HCEC 1CT (cell line): ENCODE measurements at regions not wholly inside any gene's neighbourhood (a gene's known extent, or its start where the extent isn't known, plus 50 kb on each side); places are given as distances from the start of the nearest gene placed in this dataset.

Experiments
- DNase-seq: peaks from one replicate; pipeline ENCODE4 v3.0.0-alpha.2; 2017

- DNase-seq: no peak
Observed at GRCh38 chr4:166366012-166366411, 493.0 kb downstream of the TLL1 start.

- DNase-seq: no peak
Observed at GRCh38 chr4:166377578-166377977, 504.5 kb downstream of the TLL1 start.

- no peak for DNase-seq
Observed at GRCh38 chr4:166386491-166387360, 513.7 kb downstream of the TLL1 start.

DNA sequence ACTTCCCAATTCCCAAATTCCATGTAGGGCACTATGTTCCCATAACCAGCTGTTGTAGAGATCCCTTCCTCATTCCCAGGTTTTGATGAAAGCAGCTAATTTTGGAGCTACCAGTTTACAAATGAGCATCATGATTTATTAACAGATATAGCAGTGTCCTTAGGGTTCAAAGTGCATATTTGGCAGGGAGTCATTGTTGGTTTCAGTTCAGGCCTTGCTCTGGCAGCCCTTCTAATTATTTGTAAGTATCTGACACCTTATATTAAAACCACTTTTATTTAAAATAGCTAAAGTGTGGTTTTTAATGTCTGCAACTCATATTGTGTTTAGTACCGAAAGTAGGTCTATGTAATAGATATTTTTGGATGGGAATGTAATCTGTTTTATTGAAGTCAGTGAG is 518.5 kb downstream of the TLL1 start:
- no peak for DNase-seq

DNA sequence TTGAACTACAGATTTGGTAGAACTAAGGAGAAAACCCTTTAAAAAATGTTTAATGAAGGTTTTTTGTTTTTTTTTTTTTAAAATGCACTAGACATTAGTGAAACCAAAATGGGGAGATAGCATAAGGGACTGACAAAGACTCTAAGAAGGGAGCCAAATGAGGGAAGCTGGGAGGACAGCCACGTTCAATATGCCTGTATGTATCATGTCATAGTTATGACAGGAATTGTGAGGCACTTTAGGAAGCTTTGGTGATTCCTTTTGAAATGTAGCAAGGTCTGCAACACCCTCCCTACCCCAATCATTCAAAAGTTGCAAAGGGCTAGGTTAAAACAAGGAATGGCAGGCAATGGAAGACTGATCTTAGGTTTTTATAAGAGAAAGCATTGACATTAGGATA is 526.0 kb downstream of the TLL1 start:
- DNase-seq: no peak

GRCh38 chr4:166400270-166400894 is 527.3 kb downstream of the TLL1 start:
- no peak for DNase-seq

DNA sequence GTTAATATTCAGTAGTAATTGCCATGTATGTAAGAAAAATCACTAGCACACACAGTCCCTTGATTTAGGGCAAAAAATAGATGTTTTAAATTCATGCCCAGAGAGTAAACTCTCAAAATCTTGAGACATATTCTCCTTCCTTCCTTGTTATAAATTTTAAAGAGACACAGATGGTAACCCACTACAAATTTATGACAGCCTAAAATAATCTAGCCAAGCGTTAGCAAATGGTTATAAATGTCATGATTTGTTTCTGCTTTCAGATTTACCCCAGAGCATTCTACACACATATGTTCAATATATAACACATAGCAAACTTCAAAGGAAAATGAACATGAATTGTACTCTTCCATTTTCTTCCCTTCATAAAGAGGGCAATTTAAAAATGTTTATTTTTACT is 540.3 kb downstream of the TLL1 start:
- no peak for DNase-seq

DNA sequence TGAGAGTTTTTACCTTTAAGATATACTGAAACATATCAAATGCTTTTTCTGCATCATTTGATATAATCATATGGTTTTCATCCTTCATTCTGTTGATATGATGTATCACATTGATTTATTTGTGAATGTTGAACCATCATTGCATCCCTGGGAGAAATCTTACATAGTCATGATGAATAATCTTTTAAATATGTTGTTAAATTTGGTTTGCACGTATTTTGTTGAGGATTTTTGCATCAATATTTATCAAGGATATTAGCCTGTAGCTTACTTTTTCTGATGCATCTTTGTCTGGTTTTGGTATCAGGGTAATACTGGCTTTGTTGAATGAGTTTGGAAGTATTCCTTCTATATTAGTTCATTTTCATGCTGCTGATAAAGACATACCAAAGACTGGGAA is 541.4 kb downstream of the TLL1 start:
- no peak for DNase-seq

GRCh38 chr4:166415749-166416148 is 542.7 kb downstream of the TLL1 start:
- no peak for DNase-seq

DNA sequence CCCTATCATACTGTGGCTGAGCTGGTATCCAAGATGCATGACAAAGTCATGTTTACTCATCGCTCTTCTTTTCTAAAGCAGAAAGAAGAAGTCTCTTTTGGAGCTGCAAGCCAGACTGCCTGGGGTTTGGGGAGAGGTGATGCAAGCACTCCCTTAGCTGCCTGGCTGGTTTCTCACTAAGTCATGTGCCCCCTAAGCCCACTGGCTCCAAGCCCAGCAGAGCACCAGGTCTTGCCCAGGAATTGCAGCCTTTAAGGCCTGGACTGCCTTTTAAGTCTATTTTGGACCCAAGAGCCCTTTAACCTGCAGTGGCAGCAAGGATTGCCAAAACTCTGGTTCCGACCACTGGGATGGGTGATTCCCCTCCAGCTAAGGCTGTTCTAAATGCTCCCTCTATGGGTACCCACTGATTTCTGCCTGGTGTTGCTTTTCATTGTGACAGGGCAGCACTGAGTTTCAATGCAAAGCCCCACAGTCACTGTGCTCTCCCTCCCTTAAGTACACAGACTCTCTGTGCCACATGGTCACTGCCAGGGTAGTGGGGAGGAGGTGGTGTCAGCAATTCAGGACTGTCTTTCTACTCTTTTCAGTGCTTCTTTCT is 548.6 kb downstream of the TLL1 start:
- DNase-seq: peak; percentile 44

- peak; percentile 72 for DNase-seq
Observed at GRCh38 chr4:166422475-166422874, 549.4 kb downstream of the TLL1 start.

GRCh38 chr4:166426300-166426863 is 553.3 kb downstream of the TLL1 start:
- DNase-seq: no peak

DNA sequence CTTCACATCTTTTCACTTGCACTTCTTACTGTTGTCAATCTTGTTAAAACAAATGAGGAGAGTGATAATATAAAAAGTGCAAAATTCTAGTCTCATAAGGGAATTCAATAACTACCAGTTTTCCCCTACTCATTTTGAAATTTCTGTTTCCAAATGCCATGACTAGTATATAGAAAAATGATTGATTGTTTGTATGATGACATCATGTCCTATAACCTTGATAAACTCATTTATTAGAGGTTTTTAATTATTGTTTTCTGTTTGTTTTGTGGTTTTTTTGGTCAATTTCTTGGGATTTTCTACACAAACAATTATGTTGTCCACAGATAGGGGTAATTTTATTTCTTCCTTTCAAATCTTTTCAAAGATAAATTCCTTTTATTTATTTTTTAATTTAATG is 559.1 kb downstream of the TLL1 start:
- DNase-seq: no peak

DNA sequence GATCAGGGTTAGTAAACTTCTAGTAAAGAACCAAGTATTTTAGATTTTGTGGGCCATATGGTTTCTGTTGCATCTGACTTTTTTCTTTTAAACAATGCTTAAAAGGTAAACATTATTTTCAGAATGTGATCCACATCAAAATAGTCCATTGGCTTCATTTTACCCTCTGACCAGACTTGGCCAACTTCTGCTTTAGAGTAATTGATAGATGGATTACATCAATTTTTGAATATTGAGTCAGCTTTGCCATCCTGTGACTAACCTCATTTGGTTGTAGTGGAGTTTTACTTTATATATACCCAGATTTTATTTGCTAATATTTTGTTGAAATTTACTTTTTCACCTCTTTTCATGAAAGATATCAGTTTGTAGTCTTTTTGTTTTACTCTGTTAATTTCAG is 559.8 kb downstream of the TLL1 start:
- peak; percentile 4 for DNase-seq

DNA sequence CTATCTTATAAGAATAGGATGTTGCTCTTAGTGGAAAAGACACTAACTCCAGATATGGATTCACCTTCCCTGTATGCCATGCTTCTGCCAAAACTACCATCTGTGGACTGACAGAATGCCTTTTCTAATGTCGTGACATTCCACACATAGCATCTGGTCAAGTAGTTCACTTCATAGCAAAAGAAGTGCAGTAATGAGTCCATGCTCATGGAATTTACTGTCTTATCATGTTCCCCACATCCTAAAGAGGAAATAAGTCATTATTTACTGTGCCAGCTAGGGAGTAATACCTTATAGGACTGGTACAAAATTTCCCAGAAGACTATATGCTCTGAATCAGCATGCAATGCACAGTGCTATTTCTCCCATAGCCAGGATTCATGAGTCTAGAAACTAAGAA is 562.4 kb downstream of the TLL1 start:
- DNase-seq: peak; percentile 70

DNA sequence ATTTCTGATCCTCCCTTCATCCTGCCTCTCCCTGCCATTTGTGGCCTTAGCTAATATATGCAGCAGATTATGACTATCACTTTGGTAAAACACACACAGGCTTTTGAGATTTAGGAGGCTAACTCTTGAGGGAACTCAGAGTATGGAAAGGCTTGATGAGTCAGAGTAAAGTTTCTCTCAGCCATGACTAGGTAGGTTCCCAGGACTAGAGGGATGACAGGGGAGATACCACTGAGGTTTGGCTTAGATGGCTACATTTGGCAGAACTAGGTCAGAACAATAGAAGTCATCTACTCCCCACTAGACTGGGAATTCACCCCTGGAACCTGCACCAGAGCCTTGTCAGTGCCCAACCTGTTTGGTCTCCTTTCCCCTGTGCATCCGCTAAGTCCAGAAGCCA is 585.7 kb downstream of the TLL1 start:
- DNase-seq: no peak

DNA sequence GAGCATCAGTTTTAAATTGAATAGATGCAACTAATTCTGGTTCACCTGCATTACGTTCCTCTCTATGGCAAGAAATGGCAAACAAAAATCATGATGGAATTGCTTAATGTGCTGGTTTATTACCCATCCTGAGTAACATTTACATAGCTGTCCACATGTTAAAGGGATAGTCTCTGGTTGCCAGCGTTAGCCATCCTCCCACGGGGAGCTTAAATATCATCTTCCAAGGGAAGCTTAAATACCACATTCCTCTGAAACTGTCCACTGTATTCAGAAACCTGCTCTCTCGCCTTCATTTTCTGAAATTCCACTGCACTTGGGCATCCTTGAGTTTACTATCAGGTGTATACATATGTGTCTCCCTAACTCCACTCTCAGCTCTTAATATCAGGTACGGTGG is 586.6 kb downstream of the TLL1 start:
- DNase-seq: no peak

GRCh38 chr4:166460769-166461550 is 587.9 kb downstream of the TLL1 start:
- DNase-seq: peak; percentile 42

GRCh38 chr4:166481055-166481454 is 608.0 kb downstream of the TLL1 start:
- no peak for DNase-seq

DNA sequence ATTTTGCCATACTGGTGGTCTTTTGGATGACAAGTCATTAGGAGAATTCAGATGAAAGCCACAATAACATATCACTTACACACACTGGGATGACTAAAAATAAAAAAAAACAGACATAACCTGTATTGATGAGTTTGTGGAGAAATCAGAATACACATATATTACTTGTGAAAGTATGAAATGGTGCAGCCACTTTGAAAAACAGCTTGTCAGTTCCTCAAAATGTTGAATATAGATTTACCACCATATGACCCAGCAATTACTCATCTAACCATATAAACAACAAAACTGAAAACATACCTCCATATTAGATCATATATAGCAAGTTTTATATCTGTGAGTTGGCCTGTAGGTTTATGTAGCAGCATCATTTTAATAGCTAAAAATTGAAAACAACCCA is 608.7 kb downstream of the TLL1 start:
- peak; percentile 12 for DNase-seq

DNA sequence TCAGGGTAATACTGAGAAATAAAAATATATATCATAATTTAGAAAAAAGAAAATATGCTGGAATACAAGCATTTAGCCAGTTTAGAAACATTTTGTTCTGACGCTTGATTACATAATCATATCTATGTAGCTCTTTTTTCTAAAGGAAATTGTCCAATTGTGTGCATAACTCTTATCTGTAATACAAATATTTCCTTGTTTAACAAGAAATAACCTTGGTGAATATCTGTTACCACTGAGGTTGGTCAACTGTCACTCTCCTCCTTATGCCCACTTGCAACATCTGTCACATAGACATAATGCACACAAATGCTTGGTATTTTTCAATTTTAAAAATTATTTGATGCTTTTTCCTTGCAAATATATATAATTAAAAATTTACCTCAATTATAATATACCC is 609.7 kb downstream of the TLL1 start:
- no peak for DNase-seq

DNA sequence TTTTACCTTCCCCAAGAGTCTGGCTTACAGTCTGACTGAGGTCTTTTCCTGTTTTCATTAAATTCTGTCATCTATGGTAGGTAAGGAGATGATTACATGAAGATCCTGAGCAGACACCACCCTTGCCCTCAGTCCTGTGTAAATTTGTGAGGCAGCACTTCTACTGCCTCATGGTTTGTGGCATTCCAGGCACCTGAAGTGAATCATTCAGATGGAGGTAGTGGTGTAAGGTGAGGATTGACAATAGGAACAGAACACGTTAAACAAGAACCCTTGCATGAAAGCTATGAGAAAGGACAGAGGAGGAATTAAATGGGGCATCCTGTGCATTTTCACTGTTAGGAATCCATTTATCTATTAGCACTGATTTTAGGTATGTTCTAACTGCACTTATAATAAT is 618.6 kb downstream of the TLL1 start:
- DNase-seq: no peak

DNA sequence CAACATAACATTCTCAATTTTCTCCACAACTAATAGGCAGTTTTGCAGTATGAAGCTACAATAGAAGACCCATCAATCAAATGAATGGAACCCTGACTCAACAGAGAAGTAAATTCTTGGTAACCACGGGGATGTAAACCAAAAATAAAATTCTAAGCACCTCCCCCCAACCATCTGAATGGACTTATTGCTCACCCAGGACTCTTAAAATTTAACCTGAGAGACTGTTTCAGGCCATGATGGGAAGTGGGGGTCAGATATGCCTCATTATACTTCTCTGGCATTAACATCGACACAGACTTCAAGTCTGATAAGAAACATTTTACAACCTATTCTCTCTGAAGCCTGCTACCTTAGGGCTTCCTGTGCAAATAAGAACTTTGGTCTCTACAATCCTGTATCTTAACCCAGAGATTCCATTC is 620.9 kb downstream of the TLL1 start:
- peak; percentile 1 for DNase-seq
